Frontal cortex (tissue), 3 donors: ENCODE measurements at regions not wholly inside any gene's neighbourhood (a gene's known extent, or its start where the extent isn't known, plus 50 kb on each side); places are given as distances from the start of the nearest gene placed in this dataset.
"Not testable (repeated sequence)": the region's sequence is repeated elsewhere in the genome, so short reads cannot be mapped to it uniquely, and the experiment has no call there.

Experiments used
- DNase-seq, 2 donors: peaks; one replicate each; pipeline ENCODE4 v3.0.0; 2012; ENCODE audit warnings: low spot score in 2 of 2
- FAIRE-seq: peaks from 2 replicates; lab custom pipeline; 2012; peaks lifted over from hg19 to GRCh38; lab: Jason Lieb, UNC
- donor health status: control.
- donor health status: control.
- donor health status: control.

GRCh38 chrX:46070421-46070820, 474.8 kb downstream of the ZNF674 start:
- no peak for FAIRE-seq

GRCh38 chrX:46059316-46059715, 485.9 kb downstream of the ZNF674 start:
- FAIRE-seq (no peak), DNase-seq (no peak)

More at GRCh38 chrX:46070421-46070820, 474.8 kb downstream of the ZNF674 start:
- no peak for DNase-seq

GRCh38 chrX:46044486-46044885, 500.7 kb downstream of the ZNF674 start:
- FAIRE-seq (no peak), DNase-seq (no peak)

GRCh38 chrX:46040001-46040400, 505.2 kb downstream of the ZNF674 start:
- DNase-seq: no peak
- no peak for FAIRE-seq

- DNase-seq (no peak), FAIRE-seq (no peak)
These were observed 505.7 kb downstream of the ZNF674 start for GRCh38 chrX:46039526-46039925.

GRCh38 chrX:46036508-46036907, 508.7 kb downstream of the ZNF674 start:
- FAIRE-seq (no peak), DNase-seq (no peak)

- DNase-seq: no peak
- no peak for FAIRE-seq
These were observed 510.4 kb downstream of the ZNF674 start for GRCh38 chrX:46034868-46035267.

- DNase-seq: no peak
- FAIRE-seq: no peak
These were observed 515.4 kb downstream of the ZNF674 start for GRCh38 chrX:46029777-46030176.

- no peak for FAIRE-seq
- no peak for DNase-seq
These were observed 528.9 kb downstream of the ZNF674 start for GRCh38 chrX:46016296-46016695.

GRCh38 chrX:46015653-46016052, 529.6 kb downstream of the ZNF674 start:
- DNase-seq (no peak), FAIRE-seq (no peak)

GRCh38 chrX:45992402-45993123, 552.7 kb downstream of the ZNF674 start:
- no peak for FAIRE-seq

GRCh38 chrX:45986971-45987370, 558.2 kb downstream of the ZNF674 start:
- FAIRE-seq: no peak
- DNase-seq: no peak

More at GRCh38 chrX:45992402-45993123, 552.7 kb downstream of the ZNF674 start:
- no peak for DNase-seq

- FAIRE-seq: no peak
- no peak for DNase-seq
These were observed 559.1 kb downstream of the ZNF674 start for GRCh38 chrX:45986081-45986480.

GRCh38 chrX:45982958-45983727, 562.1 kb downstream of the ZNF674 start:
- not testable (repeated sequence) for FAIRE-seq, DNase-seq

- FAIRE-seq (no peak), DNase-seq (no peak)
These were observed 564.5 kb downstream of the ZNF674 start for GRCh38 chrX:45980726-45981125.

- DNase-seq (no peak), FAIRE-seq (no peak)
These were observed 569.6 kb downstream of the ZNF674 start for GRCh38 chrX:45975633-45976032.

GRCh38 chrX:45972636-45973035, 572.6 kb downstream of the ZNF674 start:
- no peak for DNase-seq
- no peak for FAIRE-seq

GRCh38 chrX:45959567-45959966, 585.7 kb downstream of the ZNF674 start:
- no peak for FAIRE-seq

GRCh38 chrX:45956191-45956870, 588.9 kb downstream of the ZNF674 start:
- DNase-seq (no peak), FAIRE-seq (no peak)

More at GRCh38 chrX:45959567-45959966, 585.7 kb downstream of the ZNF674 start:
- no peak for DNase-seq

- no peak for FAIRE-seq
- no peak for DNase-seq
These were observed 589.6 kb downstream of the ZNF674 start for GRCh38 chrX:45955661-45956060.

GRCh38 chrX:45954026-45954425, 591.2 kb downstream of the ZNF674 start:
- DNase-seq (no peak), FAIRE-seq (no peak)
